Stimulated activated CD4-positive, alpha-beta T cell treated with anti-CD3 and anti-CD28 coated beads, Interleukin-2, amount 100 ng/mL, for 48 hours (primary cell): ENCODE measurements at regions not wholly inside any gene's neighbourhood (a gene's known extent, or its start where the extent isn't known, plus 50 kb on each side); places are given as distances from the start of the nearest gene placed in this dataset.
"Not testable (repeated sequence)": the region's sequence is repeated elsewhere in the genome, so short reads cannot be mapped to it uniquely, and the experiment has no call there.

Source experiments
- DNase-seq, 2 donors: peaks; one replicate each; pipeline ENCODE4 v3.0.0-alpha.2; 2020

- no peak for DNase-seq
These were observed 139.8 kb downstream of the FOXL1 start for GRCh38 chr16:86718118-86718517.

- DNase-seq: no peak
These were observed 144.6 kb downstream of the FOXL1 start for GRCh38 chr16:86722970-86723369.

GRCh38 chr16:86723689-86724088 lies 145.3 kb downstream of the FOXL1 start:
- DNase-seq: no peak

- DNase-seq: no peak
These were observed 147.1 kb downstream of the FOXL1 start for GRCh38 chr16:86725401-86725800.

GRCh38 chr16:86726340-86726739 lies 148.0 kb downstream of the FOXL1 start:
- DNase-seq: no peak

- no peak for DNase-seq
These were observed 148.8 kb downstream of the FOXL1 start for GRCh38 chr16:86727131-86727530.

- no peak for DNase-seq
These were observed 149.3 kb downstream of the FOXL1 start for GRCh38 chr16:86727632-86728031.

- DNase-seq: no peak
These were observed 151.3 kb downstream of the FOXL1 start for GRCh38 chr16:86729686-86730085.

GRCh38 chr16:86730086-86730485 lies 151.7 kb downstream of the FOXL1 start:
- no peak for DNase-seq

GRCh38 chr16:86730597-86730996 lies 152.2 kb downstream of the FOXL1 start:
- DNase-seq: no peak

- no peak for DNase-seq
These were observed 154.4 kb downstream of the FOXL1 start for GRCh38 chr16:86732621-86733295.

GRCh38 chr16:86733546-86734254 lies 155.4 kb downstream of the FOXL1 start:
- DNase-seq: no peak

- DNase-seq: no peak
These were observed 156.5 kb downstream of the FOXL1 start for GRCh38 chr16:86734543-86735460.

- no peak for DNase-seq
These were observed 157.4 kb downstream of the FOXL1 start for GRCh38 chr16:86735727-86736126.

- no peak for DNase-seq
These were observed 158.2 kb downstream of the FOXL1 start for GRCh38 chr16:86736502-86736901.

GRCh38 chr16:86737083-86737482 lies 158.7 kb downstream of the FOXL1 start:
- DNase-seq: no peak

- DNase-seq: not testable (repeated sequence)
These were observed 160.0 kb downstream of the FOXL1 start for GRCh38 chr16:86738322-86738721.

GRCh38 chr16:86739178-86739577 lies 160.8 kb downstream of the FOXL1 start:
- no peak for DNase-seq

GRCh38 chr16:86739808-86740207 lies 161.5 kb downstream of the FOXL1 start:
- DNase-seq: no peak

- DNase-seq: no peak
These were observed 161.9 kb downstream of the FOXL1 start for GRCh38 chr16:86740298-86740697.

GRCh38 chr16:86740906-86741799 lies 162.8 kb downstream of the FOXL1 start:
- DNase-seq: no peak

GRCh38 chr16:86747761-86748160 lies 169.4 kb downstream of the FOXL1 start:
- DNase-seq: no peak
